Muscle layer of colon (tissue), 2 donors: ENCODE measurements at regions not wholly inside any gene's neighbourhood (a gene's known extent, or its start where the extent isn't known, plus 50 kb on each side); places are given as distances from the start of the nearest gene placed in this dataset.

Experiments
- H3K27ac ChIP-seq: one replicate; pipeline ENCODE4 v1.7.0; 2013; ENCODE audit warnings: low read depth, mild to moderate bottlenecking, low read length, moderate library complexity
- H3K27me3 ChIP-seq, 2 donors: one replicate each; pipeline ENCODE4 v1.7.0; 2013; ENCODE audit warnings: low read length in 2 of 2, mild to moderate bottlenecking in 2 of 2; ENCODE audit not compliant: insufficient read depth in 2 of 2, control insufficient read depth in 1 of 2
- H3K36me3 ChIP-seq: one replicate; pipeline ENCODE4 v1.7.0; 2013; ENCODE audit warnings: mild to moderate bottlenecking, low read length; ENCODE audit not compliant: insufficient read depth
- H3K4me1 ChIP-seq: one replicate; pipeline ENCODE4 v1.7.0; 2013; ENCODE audit warnings: mild to moderate bottlenecking, low read length; ENCODE audit not compliant: insufficient read depth
- H3K4me3 ChIP-seq, 2 donors: one replicate each; pipeline ENCODE4 v1.7.0; 2013; ENCODE audit warnings: low read length in 2 of 2, low read depth in 1 of 2, mild to moderate bottlenecking in 1 of 2, moderate library complexity in 1 of 2
- H3K9ac ChIP-seq: one replicate; pipeline ENCODE4 v1.7.0; 2013; ENCODE audit warnings: low read length
- H3K9me3 ChIP-seq: one replicate; pipeline ENCODE4 v1.7.0; 2013; ENCODE audit warnings: mild to moderate bottlenecking, low read length
- donor health status: abdominal sarcoma.
- donor health status: Adenocarcinoma of cecum.

GRCh38 chr13:107203146-107203847 is 635.4 kb upstream of the ARGLU1 start:
- Histone ChIP-seq H3K27me3 (no peaks in the 10 kb centered on the region), H3K4me3 (no peak overlapping the region), H3K9ac (no peak overlapping the region), H3K36me3 (no peaks in the 10 kb centered on the region), H3K9me3 (no peaks in the 10 kb centered on the region), H3K27ac (no peak overlapping the region), H3K4me1 (no peaks in the 10 kb centered on the region)

- no peak overlapping the region for H3K4me3 ChIP-seq
- no peak overlapping the region for H3K9ac ChIP-seq
- no peaks in the 10 kb centered on the region for H3K36me3 ChIP-seq
- H3K4me1 ChIP-seq, result no peaks in the 10 kb centered on the region
- no peaks in the 10 kb centered on the region for H3K9me3 ChIP-seq
- H3K27ac ChIP-seq, result no peak overlapping the region
- no peaks in the 10 kb centered on the region for H3K27me3 ChIP-seq
These were observed 634.6 kb upstream of the ARGLU1 start for GRCh38 chr13:107202371-107203023.

GRCh38 chr13:107200491-107200890 is 632.6 kb upstream of the ARGLU1 start:
- Histone ChIP-seq H3K4me3 (no peak overlapping the region), H3K27me3 (no peaks in the 10 kb centered on the region), H3K9ac (no peak overlapping the region), H3K9me3 (no peaks in the 10 kb centered on the region), H3K4me1 (no peaks in the 10 kb centered on the region), H3K27ac (no peak overlapping the region), H3K36me3 (no peaks in the 10 kb centered on the region)

GRCh38 chr13:107192289-107192688 is 624.4 kb upstream of the ARGLU1 start:
- no peaks in the 10 kb centered on the region for H3K36me3 ChIP-seq
- H3K27me3 ChIP-seq, result no peaks in the 10 kb centered on the region
- no peaks in the 10 kb centered on the region for H3K9me3 ChIP-seq
- H3K9ac ChIP-seq, result no peak overlapping the region
- no peak overlapping the region for H3K4me3 ChIP-seq
- H3K4me1 ChIP-seq, result no peaks in the 10 kb centered on the region
- no peak overlapping the region for H3K27ac ChIP-seq

- Histone ChIP-seq H3K27me3 (no peaks in the 10 kb centered on the region), H3K36me3 (no peaks in the 10 kb centered on the region), H3K4me3 (no peak overlapping the region), H3K9me3 (no peaks in the 10 kb centered on the region), H3K9ac (no peak overlapping the region), H3K27ac (no peak overlapping the region), H3K4me1 (no peaks in the 10 kb centered on the region)
These were observed 622.1 kb upstream of the ARGLU1 start for GRCh38 chr13:107190065-107190464.

GRCh38 chr13:107185889-107186288 is 618.0 kb upstream of the ARGLU1 start:
- no peak overlapping the region for H3K9ac ChIP-seq
- no peaks in the 10 kb centered on the region for H3K27me3 ChIP-seq
- H3K27ac ChIP-seq, result no peak overlapping the region
- H3K4me3 ChIP-seq, result no peak overlapping the region
- no peaks in the 10 kb centered on the region for H3K36me3 ChIP-seq
- no peaks in the 10 kb centered on the region for H3K9me3 ChIP-seq
- no peaks in the 10 kb centered on the region for H3K4me1 ChIP-seq

GRCh38 chr13:107170270-107170931 is 602.5 kb upstream of the ARGLU1 start:
- H3K27me3 ChIP-seq, result no peaks in the 10 kb centered on the region

GRCh38 chr13:107157271-107157670 is 589.3 kb upstream of the ARGLU1 start:
- no peak overlapping the region for H3K4me3 ChIP-seq
- H3K9me3 ChIP-seq, result no peaks in the 10 kb centered on the region
- H3K27ac ChIP-seq, result no peak overlapping the region
- no peak overlapping the region for H3K9ac ChIP-seq
- no peaks in the 10 kb centered on the region for H3K27me3 ChIP-seq
- no peaks in the 10 kb centered on the region for H3K36me3 ChIP-seq
- H3K4me1 ChIP-seq, result no peaks in the 10 kb centered on the region

More at GRCh38 chr13:107170270-107170931, 602.5 kb upstream of the ARGLU1 start:
- H3K9me3 ChIP-seq, result no peaks in the 10 kb centered on the region
- no peak overlapping the region for H3K9ac ChIP-seq
- H3K4me1 ChIP-seq, result no peaks in the 10 kb centered on the region
- H3K36me3 ChIP-seq, result no peaks in the 10 kb centered on the region
- H3K27ac ChIP-seq, result no peak overlapping the region
- H3K4me3 ChIP-seq, result no peak overlapping the region

GRCh38 chr13:107144432-107144831 is 576.5 kb upstream of the ARGLU1 start:
- Histone ChIP-seq H3K4me3 (no peak overlapping the region), H3K27me3 (no peaks in the 10 kb centered on the region), H3K9ac (no peak overlapping the region), H3K36me3 (no peaks in the 10 kb centered on the region), H3K27ac (no peak overlapping the region), H3K9me3 (no peaks in the 10 kb centered on the region), H3K4me1 (no peaks in the 10 kb centered on the region)

GRCh38 chr13:107141767-107142166 is 573.8 kb upstream of the ARGLU1 start:
- no peaks in the 10 kb centered on the region for H3K9me3 ChIP-seq
- no peaks in the 10 kb centered on the region for H3K36me3 ChIP-seq
- no peaks in the 10 kb centered on the region for H3K4me1 ChIP-seq
- H3K4me3 ChIP-seq, result no peak overlapping the region
- no peak overlapping the region for H3K27ac ChIP-seq
- H3K27me3 ChIP-seq, result no peaks in the 10 kb centered on the region
- H3K9ac ChIP-seq, result no peak overlapping the region

GRCh38 chr13:107139006-107139405 is 571.1 kb upstream of the ARGLU1 start:
- Histone ChIP-seq H3K9me3 (no peaks in the 10 kb centered on the region), H3K36me3 (no peaks in the 10 kb centered on the region), H3K4me1 (no peaks in the 10 kb centered on the region), H3K9ac (no peak overlapping the region), H3K27ac (no peak overlapping the region), H3K4me3 (no peak overlapping the region), H3K27me3 (no peaks in the 10 kb centered on the region)
